ENCODE measurements at regions not wholly inside any gene's neighbourhood (a gene's known extent, or its start where the extent isn't known, plus 50 kb on each side); places are given as distances from the start of the nearest gene placed in this dataset.

DNA sequence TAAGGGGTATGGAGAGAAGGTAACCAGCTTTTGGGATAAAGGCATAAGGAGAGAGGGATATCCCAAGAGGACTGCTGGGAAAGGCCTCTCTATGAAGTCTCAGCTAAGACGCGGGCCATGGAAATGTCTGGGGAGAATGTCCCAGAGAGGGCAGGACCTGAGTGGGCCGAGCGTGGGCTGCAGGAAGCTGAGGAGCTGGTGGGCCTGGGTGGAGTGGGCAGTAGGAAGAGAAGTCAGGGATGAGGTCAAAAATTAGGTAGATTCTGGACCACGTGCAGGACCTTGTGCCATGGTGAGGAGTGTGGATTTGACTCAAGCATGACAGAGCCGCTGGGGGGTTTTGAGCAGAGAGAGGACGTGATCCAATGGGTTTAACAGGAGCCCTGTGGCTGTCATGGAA is 66.5 kb upstream of the SULF2 start:
- peaks cover 3% of the 10 kb centered on the region for H3K4me1 ChIP-seq (ENCODE audit: insufficient read depth, low read length)
- intact Hi-C loops (cut with micrococcal nuclease; ENCODE audit: unreplicated experiment): no loop called here
- CTCF ChIA-PET (ENCODE audit: low intra/inter-chr PET ratio, low total read pairs): no interaction called here
- H3K9me3 ChIP-seq (ENCODE audit: low read length): peaks cover 6% of the 10 kb centered on the region; the same call in 1 of the 2 replicates
- POLR2A ChIA-PET: no interaction called here
- WGBS (ENCODE audit: low lambda C conversion rate): 29% methylated on average over 7 of the region's 7 CpGs
- FAIRE-seq (no peak), ATAC-seq (no peak), DNase-seq (ENCODE audit: low spot score) (no peak)
- no peaks in the 10 kb centered on the region for H3K36me3 ChIP-seq (replicated peaks in 1 of 2; ENCODE audit: control insufficient read depth in 1 of 2, insufficient read depth in 2 of 2, low read length in 2 of 2)
- TF ChIP-seq RBM39 (IDR thresholded peaks at IDR 0.05; ENCODE audit: low read depth, low read length, poor library complexity, severe bottlenecking): no peak
- TF ChIP-seq, protein P1, sequence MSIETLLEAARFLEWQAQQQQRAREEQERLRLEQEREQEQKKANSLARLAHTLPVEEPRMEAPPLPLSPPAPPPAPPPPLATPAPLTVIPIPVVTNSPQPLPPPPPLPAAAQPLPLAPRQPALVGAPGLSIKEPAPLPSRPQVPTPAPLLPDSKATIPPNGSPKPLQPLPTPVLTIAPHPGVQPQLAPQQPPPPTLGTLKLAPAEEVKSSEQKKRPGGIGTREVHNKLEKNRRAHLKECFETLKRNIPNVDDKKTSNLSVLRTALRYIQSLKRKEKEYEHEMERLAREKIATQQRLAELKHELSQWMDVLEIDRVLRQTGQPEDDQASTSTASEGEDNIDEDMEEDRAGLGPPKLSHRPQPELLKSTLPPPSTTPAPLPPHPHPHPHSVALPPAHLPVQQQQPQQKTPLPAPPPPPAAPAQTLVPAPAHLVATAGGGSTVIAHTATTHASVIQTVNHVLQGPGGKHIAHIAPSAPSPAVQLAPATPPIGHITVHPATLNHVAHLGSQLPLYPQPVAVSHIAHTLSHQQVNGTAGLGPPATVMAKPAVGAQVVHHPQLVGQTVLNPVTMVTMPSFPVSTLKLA (IDR thresholded peaks at IDR 0.05): no peak
- TF ChIP-seq NONO (IDR thresholded peaks at IDR 0.05): no peak
- no peak for TF ChIP-seq NONO (CRISPR knock-in tag; conservative IDR thresholded peaks at IDR 0.05)
- TF ChIP-seq RARA (CRISPR knock-in tag; IDR thresholded peaks at IDR 0.05): no peak
- TF ChIP-seq ZBTB7A (CRISPR knock-in tag; IDR thresholded peaks at IDR 0.05): no peak
- TF ChIP-seq, protein P2, sequence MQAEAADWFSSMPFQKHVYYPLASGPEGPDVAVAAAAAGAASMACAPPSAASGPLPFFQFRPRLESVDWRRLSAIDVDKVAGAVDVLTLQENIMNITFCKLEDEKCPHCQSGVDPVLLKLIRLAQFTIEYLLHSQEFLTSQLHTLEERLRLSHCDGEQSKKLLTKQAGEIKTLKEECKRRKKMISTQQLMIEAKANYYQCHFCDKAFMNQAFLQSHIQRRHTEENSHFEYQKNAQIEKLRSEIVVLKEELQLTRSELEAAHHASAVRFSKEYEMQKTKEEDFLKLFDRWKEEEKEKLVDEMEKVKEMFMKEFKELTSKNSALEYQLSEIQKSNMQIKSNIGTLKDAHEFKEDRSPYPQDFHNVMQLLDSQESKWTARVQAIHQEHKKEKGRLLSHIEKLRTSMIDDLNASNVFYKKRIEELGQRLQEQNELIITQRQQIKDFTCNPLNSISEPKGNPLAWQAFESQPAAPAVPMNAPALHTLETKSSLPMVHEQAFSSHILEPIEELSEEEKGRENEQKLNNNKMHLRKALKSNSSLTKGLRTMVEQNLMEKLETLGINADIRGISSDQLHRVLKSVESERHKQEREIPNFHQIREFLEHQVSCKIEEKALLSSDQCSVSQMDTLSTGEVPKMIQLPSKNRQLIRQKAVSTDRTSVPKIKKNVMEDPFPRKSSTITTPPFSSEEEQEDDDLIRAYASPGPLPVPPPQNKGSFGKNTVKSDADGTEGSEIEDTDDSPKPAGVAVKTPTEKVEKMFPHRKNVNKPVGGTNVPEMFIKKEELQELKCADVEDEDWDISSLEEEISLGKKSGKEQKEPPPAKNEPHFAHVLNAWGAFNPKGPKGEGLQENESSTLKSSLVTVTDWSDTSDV (CRISPR knock-in tag; IDR thresholded peaks at IDR 0.05): no peak
- TF ChIP-seq, protein P3, sequence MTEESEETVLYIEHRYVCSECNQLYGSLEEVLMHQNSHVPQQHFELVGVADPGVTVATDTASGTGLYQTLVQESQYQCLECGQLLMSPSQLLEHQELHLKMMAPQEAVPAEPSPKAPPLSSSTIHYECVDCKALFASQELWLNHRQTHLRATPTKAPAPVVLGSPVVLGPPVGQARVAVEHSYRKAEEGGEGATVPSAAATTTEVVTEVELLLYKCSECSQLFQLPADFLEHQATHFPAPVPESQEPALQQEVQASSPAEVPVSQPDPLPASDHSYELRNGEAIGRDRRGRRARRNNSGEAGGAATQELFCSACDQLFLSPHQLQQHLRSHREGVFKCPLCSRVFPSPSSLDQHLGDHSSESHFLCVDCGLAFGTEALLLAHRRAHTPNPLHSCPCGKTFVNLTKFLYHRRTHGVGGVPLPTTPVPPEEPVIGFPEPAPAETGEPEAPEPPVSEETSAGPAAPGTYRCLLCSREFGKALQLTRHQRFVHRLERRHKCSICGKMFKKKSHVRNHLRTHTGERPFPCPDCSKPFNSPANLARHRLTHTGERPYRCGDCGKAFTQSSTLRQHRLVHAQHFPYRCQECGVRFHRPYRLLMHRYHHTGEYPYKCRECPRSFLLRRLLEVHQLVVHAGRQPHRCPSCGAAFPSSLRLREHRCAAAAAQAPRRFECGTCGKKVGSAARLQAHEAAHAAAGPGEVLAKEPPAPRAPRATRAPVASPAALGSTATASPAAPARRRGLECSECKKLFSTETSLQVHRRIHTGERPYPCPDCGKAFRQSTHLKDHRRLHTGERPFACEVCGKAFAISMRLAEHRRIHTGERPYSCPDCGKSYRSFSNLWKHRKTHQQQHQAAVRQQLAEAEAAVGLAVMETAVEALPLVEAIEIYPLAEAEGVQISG (CRISPR knock-in tag; IDR thresholded peaks at IDR 0.05): no peak
- no peak for TF ChIP-seq ZNF263 (CRISPR knock-in tag; IDR thresholded peaks at IDR 0.05)
- TF ChIP-seq, protein P4, sequence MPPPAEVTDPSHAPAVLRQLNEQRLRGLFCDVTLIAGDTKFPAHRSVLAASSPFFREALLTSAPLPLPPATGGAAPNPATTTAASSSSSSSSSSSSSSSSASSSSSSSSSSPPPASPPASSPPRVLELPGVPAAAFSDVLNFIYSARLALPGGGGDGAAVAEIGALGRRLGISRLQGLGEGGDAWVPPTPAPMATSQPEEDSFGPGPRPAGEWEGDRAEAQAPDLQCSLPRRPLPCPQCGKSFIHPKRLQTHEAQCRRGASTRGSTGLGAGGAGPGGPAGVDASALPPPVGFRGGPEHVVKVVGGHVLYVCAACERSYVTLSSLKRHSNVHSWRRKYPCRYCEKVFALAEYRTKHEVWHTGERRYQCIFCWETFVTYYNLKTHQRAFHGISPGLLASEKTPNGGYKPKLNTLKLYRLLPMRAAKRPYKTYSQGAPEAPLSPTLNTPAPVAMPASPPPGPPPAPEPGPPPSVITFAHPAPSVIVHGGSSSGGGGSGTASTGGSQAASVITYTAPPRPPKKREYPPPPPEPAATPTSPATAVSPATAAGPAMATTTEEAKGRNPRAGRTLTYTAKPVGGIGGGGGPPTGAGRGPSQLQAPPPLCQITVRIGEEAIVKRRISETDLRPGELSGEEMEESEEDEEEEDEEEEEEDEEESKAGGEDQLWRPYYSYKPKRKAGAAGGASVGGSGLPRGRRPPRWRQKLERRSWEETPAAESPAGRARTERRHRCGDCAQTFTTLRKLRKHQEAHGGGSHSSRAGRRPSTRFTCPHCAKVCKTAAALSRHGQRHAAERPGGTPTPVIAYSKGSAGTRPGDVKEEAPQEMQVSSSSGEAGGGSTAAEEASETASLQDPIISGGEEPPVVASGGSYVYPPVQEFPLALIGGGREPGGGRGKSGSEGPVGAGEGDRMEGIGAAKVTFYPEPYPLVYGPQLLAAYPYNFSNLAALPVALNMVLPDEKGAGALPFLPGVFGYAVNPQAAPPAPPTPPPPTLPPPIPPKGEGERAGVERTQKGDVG (CRISPR knock-in tag; IDR thresholded peaks at IDR 0.05; ENCODE audit: borderline replicate concordance): no peak
- no peak overlapping the region for H3K27ac ChIP-seq (ENCODE audit: extremely low read length, insufficient read depth, low read length)
- in situ Hi-C loops (cut with HindIII; ENCODE audit: extremely low pct_ligation_motif_present, low pct_unique_long_range_greater_than_20kb): no loop called here
- no peak overlapping the region for H3K4me3 ChIP-seq (replicated peaks in 1 of 3; ENCODE audit: insufficient read depth in 1 of 3, low read depth in 2 of 3, low read length in 3 of 3)
- H3K27me3 ChIP-seq (ENCODE audit: control insufficient read depth in 1 of 2, insufficient read depth in 2 of 2, low read length in 2 of 2): peaks cover 7 to 19% of the 10 kb centered on the region in 2 experiments; a peak in 4 of 5 replicates
- H2AFZ ChIP-seq (ENCODE audit: low read length): no peak overlapping the region
- no peak overlapping the region for H3K9ac ChIP-seq (ENCODE audit: insufficient read depth, low read depth, low read length)
- H3K79me2 ChIP-seq (ENCODE audit: insufficient read depth, low read length): no peaks in the 10 kb centered on the region
- no peaks in the 10 kb centered on the region for H4K20me1 ChIP-seq (ENCODE audit: insufficient read depth, low read length)
- no TSS peak for BruUV-seq (replicated peaks)
- H3K4me2 ChIP-seq (ENCODE audit: low read depth, low read length): no peak overlapping the region
